NB4 (cell line): ENCODE measurements at regions not wholly inside any gene's neighbourhood (a gene's known extent, or its start where the extent isn't known, plus 50 kb on each side); places are given as distances from the start of the nearest gene placed in this dataset.

Source experiments
- TF ChIP-seq, protein P1 (sequence below): IDR thresholded peaks from one replicate; pipeline ENCODE4 v1.5.1; 2012; ENCODE audit warnings: low read depth, low read length
- TF ChIP-seq, protein P2 (sequence below): IDR thresholded peaks from 2 replicates; pipeline ENCODE4 v1.6.1; 2011; ENCODE audit warnings: low read depth, low read length

DNA sequence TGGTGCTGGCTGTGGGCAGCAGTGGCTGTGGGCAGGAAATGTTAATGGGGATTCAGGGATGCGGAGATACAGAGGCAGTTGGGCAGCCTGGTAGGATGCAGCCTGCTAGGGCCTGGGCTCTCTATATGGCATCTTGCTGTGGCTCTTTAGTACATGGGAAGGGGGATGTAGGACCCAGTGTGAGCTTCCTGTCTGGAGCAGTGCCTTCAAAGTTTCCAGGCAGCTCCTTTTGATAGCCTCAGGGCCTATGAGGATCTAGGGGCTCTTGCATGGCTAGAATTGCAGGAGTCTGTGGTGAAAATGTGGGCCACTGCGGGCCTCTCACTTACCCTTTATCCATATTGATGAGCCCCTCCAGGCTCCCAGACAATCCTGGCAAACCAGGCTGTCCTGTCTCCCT, 213.2 kb upstream of the SNX19 start:
- TF ChIP-seq, protein P1, sequence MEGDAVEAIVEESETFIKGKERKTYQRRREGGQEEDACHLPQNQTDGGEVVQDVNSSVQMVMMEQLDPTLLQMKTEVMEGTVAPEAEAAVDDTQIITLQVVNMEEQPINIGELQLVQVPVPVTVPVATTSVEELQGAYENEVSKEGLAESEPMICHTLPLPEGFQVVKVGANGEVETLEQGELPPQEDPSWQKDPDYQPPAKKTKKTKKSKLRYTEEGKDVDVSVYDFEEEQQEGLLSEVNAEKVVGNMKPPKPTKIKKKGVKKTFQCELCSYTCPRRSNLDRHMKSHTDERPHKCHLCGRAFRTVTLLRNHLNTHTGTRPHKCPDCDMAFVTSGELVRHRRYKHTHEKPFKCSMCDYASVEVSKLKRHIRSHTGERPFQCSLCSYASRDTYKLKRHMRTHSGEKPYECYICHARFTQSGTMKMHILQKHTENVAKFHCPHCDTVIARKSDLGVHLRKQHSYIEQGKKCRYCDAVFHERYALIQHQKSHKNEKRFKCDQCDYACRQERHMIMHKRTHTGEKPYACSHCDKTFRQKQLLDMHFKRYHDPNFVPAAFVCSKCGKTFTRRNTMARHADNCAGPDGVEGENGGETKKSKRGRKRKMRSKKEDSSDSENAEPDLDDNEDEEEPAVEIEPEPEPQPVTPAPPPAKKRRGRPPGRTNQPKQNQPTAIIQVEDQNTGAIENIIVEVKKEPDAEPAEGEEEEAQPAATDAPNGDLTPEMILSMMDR = no peak
- TF ChIP-seq, protein P2, sequence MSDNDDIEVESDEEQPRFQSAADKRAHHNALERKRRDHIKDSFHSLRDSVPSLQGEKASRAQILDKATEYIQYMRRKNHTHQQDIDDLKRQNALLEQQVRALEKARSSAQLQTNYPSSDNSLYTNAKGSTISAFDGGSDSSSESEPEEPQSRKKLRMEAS = no peak
